Lung (tissue), 11 donors: ENCODE measurements at regions not wholly inside any gene's neighbourhood (a gene's known extent, or its start where the extent isn't known, plus 50 kb on each side); places are given as distances from the start of the nearest gene placed in this dataset.

Experiments used
- ATAC-seq: fragments of 200-7000 bp; cut with Tn5 transposase; one replicate; pipeline ENCODE4 v1.9.1; 2020; ENCODE audit warnings: moderate number of reproducible peaks; ENCODE audit not compliant: insufficient read depth, low FRiP score
- DNase-seq, 3 donors: peaks; one replicate each; pipeline ENCODE4 v3.0.0-alpha.2; 2013 to 2017
- H3K27ac ChIP-seq, 2 donors: one replicate each; pipeline ENCODE4 v1.5.1; 2013; ENCODE audit warnings: mild to moderate bottlenecking in 2 of 2, moderate library complexity in 2 of 2, control low read depth in 1 of 2, inconsistent platforms in 1 of 2, low read depth in 1 of 2, low read length in 1 of 2
- H3K27me3 ChIP-seq, 3 donors: one replicate each; pipeline ENCODE4 v1.5.1; 2013; ENCODE audit warnings: low read length in 2 of 3; ENCODE audit not compliant: control insufficient read depth in 3 of 3, insufficient read depth in 3 of 3
- H3K36me3 ChIP-seq, 4 donors: one replicate each; pipeline ENCODE4 v1.5.1; 2013; ENCODE audit warnings: low read length in 4 of 4, mild to moderate bottlenecking in 1 of 4, moderate library complexity in 1 of 4; ENCODE audit not compliant: control insufficient read depth in 4 of 4, insufficient read depth in 4 of 4
- H3K4me1 ChIP-seq, 5 donors: one replicate each; pipeline ENCODE4 v1.5.1; 2013; ENCODE audit warnings: low read length in 5 of 5, mild to moderate bottlenecking in 2 of 5, moderate library complexity in 1 of 5; ENCODE audit not compliant: control insufficient read depth in 5 of 5, insufficient read depth in 5 of 5
- H3K4me3 ChIP-seq: one replicate; pipeline ENCODE4 v1.5.1; 2013; ENCODE audit warnings: mild to moderate bottlenecking, control low read depth, moderate library complexity
- H3K9ac ChIP-seq, 2 donors: one replicate each; pipeline ENCODE4 v1.5.1; 2013; ENCODE audit warnings: low read length in 2 of 2, control low read depth in 1 of 2; ENCODE audit not compliant: insufficient read depth in 1 of 2
- H3K9me3 ChIP-seq, 4 donors: one replicate each; pipeline ENCODE4 v1.5.1; 2013; ENCODE audit warnings: low read length in 3 of 4, mild to moderate bottlenecking in 1 of 4, moderate library complexity in 1 of 4; ENCODE audit not compliant: control insufficient read depth in 4 of 4, insufficient read depth in 3 of 4
- CTCF ChIP-seq: IDR thresholded peaks from 2 replicates; pipeline ENCODE4 v1.5.1; 2012; ENCODE audit warnings: mild to moderate bottlenecking; ENCODE audit errors: control extremely low read depth, extremely low read depth
- WGBS, 2 donors: extraction: QIAGEN DNeasy Blood & Tissue Kit; methylation state at CpG; one replicate each; pipeline ENCODE4 v1.1.7; 2013; 5-methylcytosine and 5-hydroxymethylcytosine counted together
- donor health status: control.
- donor health status: control.
- donor health status: Bipolar disorder and iron deficiency.
- donor health status: healthy.
- donor health status: DM: yes; HTN: yes; CAD: no.

DNA sequence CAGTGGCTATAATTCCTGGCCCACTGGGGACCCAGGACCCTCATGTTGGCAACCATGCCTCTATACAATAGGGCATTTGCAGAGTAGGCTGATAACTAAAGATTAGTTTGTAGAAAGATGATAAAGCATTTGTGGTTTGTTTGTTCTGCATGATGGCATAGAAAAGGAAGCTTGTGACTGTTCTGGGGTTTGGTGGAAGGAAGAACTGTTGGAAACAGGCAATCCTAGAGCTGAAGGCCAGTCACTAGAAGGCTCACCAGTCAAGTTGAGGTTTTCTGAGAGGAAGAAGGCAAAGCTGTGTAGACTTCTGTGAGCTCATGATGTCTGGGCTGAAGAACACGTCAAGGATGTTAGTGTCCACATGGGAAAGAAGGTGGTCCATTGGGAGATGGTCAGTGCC, 140.3 kb upstream of the VANGL1 start:
- no peak overlapping the region for H3K9ac ChIP-seq
- no peak for TF ChIP-seq CTCF
- no peak overlapping the region for H3K4me3 ChIP-seq
- DNase-seq (no peak), ATAC-seq (no peak)
- peaks cover 0 to 14% (median 11%) of the 10 kb centered on the region in 3 donors for H3K27me3 ChIP-seq
- peaks cover 0 to 12% (median 2%) of the 10 kb centered on the region in 5 donors for H3K4me1 ChIP-seq
- no peak overlapping the region for H3K27ac ChIP-seq
- H3K36me3 ChIP-seq: no peaks in the 10 kb centered on the region
- no peaks in the 10 kb centered on the region for H3K9me3 ChIP-seq
- 33 to 63% methylated on average over 1 of the region's 1 CpG for WGBS, 2 donors

GRCh38 chr1:115499253-115499652, 142.5 kb upstream of the VANGL1 start:
- Histone ChIP-seq H3K27ac (no peak overlapping the region), H3K9me3 (no peaks in the 10 kb centered on the region), H3K9ac (no peak overlapping the region), H3K4me3 (no peak overlapping the region), H3K36me3 (no peaks in the 10 kb centered on the region), H3K27me3 (peaks cover 0 to 14% (median 9%) of the 10 kb centered on the region in 3 donors), H3K4me1 (no peaks in the 10 kb centered on the region)
- no peak for DNase-seq
- 92% methylated on average over 2 of the region's 2 CpGs for WGBS, 2 donors
- TF ChIP-seq CTCF: no peak
- ATAC-seq: no peak

DNA sequence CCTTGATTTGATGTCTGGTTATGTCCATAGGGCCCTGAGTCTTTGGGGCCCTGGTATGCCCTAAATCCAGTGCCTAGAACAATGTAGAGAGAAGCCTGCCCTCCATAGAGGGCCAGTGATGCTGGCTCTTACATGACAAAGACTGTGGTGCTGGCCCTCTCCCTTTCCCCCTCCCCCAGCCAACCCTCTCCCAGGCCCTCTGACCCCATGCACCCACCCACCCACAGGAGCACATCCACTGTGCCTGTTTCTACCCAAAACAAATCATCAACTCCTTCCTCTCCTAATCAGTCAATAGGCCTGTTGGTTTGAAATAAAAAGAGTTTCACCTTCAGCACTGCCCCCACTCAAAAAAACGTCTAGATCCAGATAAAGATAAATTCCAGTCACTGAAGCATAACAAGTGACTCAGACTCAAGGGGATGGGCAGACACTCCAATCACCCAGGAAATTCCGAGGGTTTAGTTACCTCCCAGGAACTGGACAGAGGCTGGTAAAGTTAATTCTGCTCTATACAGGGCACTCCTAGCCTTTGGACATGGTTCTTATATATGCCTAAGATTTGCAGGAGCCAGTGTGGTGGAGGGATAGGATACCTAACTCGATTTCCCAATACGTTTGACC, 144.8 kb upstream of the VANGL1 start:
- no peak for DNase-seq
- no peak for ATAC-seq
- WGBS, 2 donors: 67 to 70% methylated on average over 4 of the region's 4 CpGs

More for the DNA sequence above, 144.8 kb upstream of the VANGL1 start:
- Histone ChIP-seq H3K27me3 (peaks cover 0 to 14% (median 8%) of the 10 kb centered on the region in 3 donors), H3K4me3 (no peak overlapping the region), H3K9ac (no peak overlapping the region), H3K36me3 (no peaks in the 10 kb centered on the region), H3K27ac (no peak overlapping the region), H3K4me1 (no peaks in the 10 kb centered on the region), H3K9me3 (no peaks in the 10 kb centered on the region)
- no peak for TF ChIP-seq CTCF
